PFSK-1 (cell line): ENCODE measurements at regions not wholly inside any gene's neighbourhood (a gene's known extent, or its start where the extent isn't known, plus 50 kb on each side); places are given as distances from the start of the nearest gene placed in this dataset.

Experiments
- POLR2AphosphoS5 ChIP-seq: IDR thresholded peaks from 2 replicates; pipeline ENCODE4 v1.6.1; 2012; ENCODE audit warnings: low read depth, mild to moderate bottlenecking, control low read depth, low read length, moderate library complexity
- TAF1 ChIP-seq: IDR thresholded peaks from 2 replicates; pipeline ENCODE4 v1.6.1; 2012; ENCODE audit warnings: low read length, control low read depth, borderline replicate concordance; ENCODE audit not compliant: insufficient read depth

DNA sequence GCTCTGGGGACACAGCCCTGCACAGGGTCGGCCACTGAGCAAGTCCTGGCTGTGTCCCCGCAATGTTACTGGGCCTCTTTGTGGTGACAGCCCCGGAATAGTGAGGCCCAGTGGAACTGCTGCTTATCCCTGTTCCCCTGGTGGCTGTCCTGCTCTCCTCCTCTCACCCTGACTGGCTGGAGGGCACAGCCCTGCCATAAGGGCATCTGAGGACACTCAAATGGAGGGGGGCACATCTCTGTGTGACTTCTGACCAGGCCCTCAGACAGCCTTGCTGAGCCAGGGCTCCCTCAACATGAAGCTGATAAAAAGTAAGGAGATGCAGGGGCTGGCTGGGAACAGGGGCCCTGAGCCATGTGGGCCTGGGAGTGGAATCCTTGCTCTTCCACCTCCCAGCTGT is 127.4 kb upstream of the ATP2B2 start:
- TF ChIP-seq POLR2AphosphoS5 (no peak), TAF1 (no peak)
